H9 (cell line): ENCODE measurements at regions not wholly inside any gene's neighbourhood (a gene's known extent, or its start where the extent isn't known, plus 50 kb on each side); places are given as distances from the start of the nearest gene placed in this dataset.

Experiments used
- DNase-seq: peaks from one replicate; pipeline ENCODE4 v3.0.0-alpha.2; 2017
- H2AFZ ChIP-seq: one replicate; pipeline ENCODE4 v1.6.1; 2013; ENCODE audit warnings: mild to moderate bottlenecking, low read length, control low read depth, moderate library complexity
- H2AK5ac ChIP-seq: 2 replicates; pipeline ENCODE4 v1.6.1; 2013; ENCODE audit warnings: low read length, control low read depth, mixed read lengths; ENCODE audit not compliant: insufficient read length
- H2BK120ac ChIP-seq: one replicate; pipeline ENCODE4 v1.6.1; 2013; ENCODE audit warnings: low read depth, mild to moderate bottlenecking, low read length, control low read depth, inconsistent platforms; ENCODE audit not compliant: poor library complexity, severe bottlenecking
- H2BK12ac ChIP-seq: 2 replicates; pipeline ENCODE4 v1.6.1; 2013; ENCODE audit warnings: low read length, control low read depth, mixed read lengths, low read depth; ENCODE audit not compliant: insufficient read length
- H2BK15ac ChIP-seq: 2 replicates; pipeline ENCODE4 v1.6.1; 2013; ENCODE audit warnings: low read depth, low read length, control low read depth
- H2BK20ac ChIP-seq: one replicate; pipeline ENCODE4 v1.6.1; 2013; ENCODE audit warnings: low read depth, mild to moderate bottlenecking, low read length, control low read depth, inconsistent platforms; ENCODE audit not compliant: poor library complexity, severe bottlenecking
- H2BK5ac ChIP-seq: 2 replicates; pipeline ENCODE4 v1.6.1; 2013; ENCODE audit warnings: low read length, control low read depth, mixed read lengths; ENCODE audit not compliant: insufficient read length
- H3K14ac ChIP-seq: 2 replicates; pipeline ENCODE4 v1.6.1; 2013; ENCODE audit warnings: low read length, control low read depth; ENCODE audit not compliant: insufficient read depth
- H3K18ac ChIP-seq: 2 replicates; pipeline ENCODE4 v1.6.1; 2013; ENCODE audit warnings: low read depth, mild to moderate bottlenecking, mixed read lengths, low read length, control low read depth; ENCODE audit not compliant: insufficient read length
- H3K23ac ChIP-seq: 2 replicates; pipeline ENCODE4 v1.6.1; 2013; ENCODE audit warnings: low read length, control low read depth, mixed read lengths, low read depth; ENCODE audit not compliant: insufficient read length
- H3K23me2 ChIP-seq: 2 replicates; pipeline ENCODE4 v1.6.1; 2013; ENCODE audit warnings: low read depth, mild to moderate bottlenecking, mixed read lengths, low read length, control low read depth; ENCODE audit not compliant: insufficient read length, poor library complexity, severe bottlenecking
- H3K27ac ChIP-seq: 2 replicates; pipeline ENCODE4 v1.5.1; 2013; ENCODE audit warnings: low read length, control low read depth, mixed read lengths, low read depth; ENCODE audit not compliant: insufficient read length
- H3K27me3 ChIP-seq: 2 replicates; pipeline ENCODE4 v1.6.1; 2013; ENCODE audit warnings: low read length, control low read depth, inconsistent platforms; ENCODE audit not compliant: insufficient read depth
- H3K4ac ChIP-seq: 2 replicates; pipeline ENCODE4 v1.6.1; 2013; ENCODE audit warnings: low read depth, mild to moderate bottlenecking, control low read depth, inconsistent platforms, low read length, moderate library complexity
- H3K4me1 ChIP-seq: 2 replicates; pipeline ENCODE4 v1.6.1; 2013; ENCODE audit warnings: low read length, control low read depth, inconsistent platforms; ENCODE audit not compliant: insufficient read depth
- H3K4me2 ChIP-seq: 2 replicates; pipeline ENCODE4 v1.6.1; 2013; ENCODE audit warnings: low read length, control low read depth, mixed read lengths; ENCODE audit not compliant: insufficient read length, insufficient read depth
- H3K56ac ChIP-seq: 2 replicates; pipeline ENCODE4 v1.6.1; 2013; ENCODE audit warnings: low read depth, mild to moderate bottlenecking, mixed read lengths, low read length, control low read depth; ENCODE audit not compliant: insufficient read length
- H3K79me1 ChIP-seq: 2 replicates; pipeline ENCODE4 v1.6.1; 2013; ENCODE audit warnings: low read depth, mild to moderate bottlenecking, moderate library complexity, low read length, control low read depth, inconsistent platforms; ENCODE audit not compliant: insufficient read depth, poor library complexity, severe bottlenecking
- H3K79me2 ChIP-seq: 2 replicates; pipeline ENCODE4 v1.6.1; 2013; ENCODE audit warnings: low read length, control low read depth, inconsistent platforms; ENCODE audit not compliant: insufficient read depth
- H3K9ac ChIP-seq: 2 replicates; pipeline ENCODE4 v1.6.1; 2013; ENCODE audit warnings: low read length, control low read depth, mixed read lengths; ENCODE audit not compliant: insufficient read length; ENCODE audit errors: extremely low read depth
- H3K9me3 ChIP-seq: one replicate; pipeline ENCODE4 v1.6.1; 2013; ENCODE audit warnings: low read depth, low read length, inconsistent platforms; ENCODE audit not compliant: control insufficient read depth
- H3T11ph ChIP-seq: one replicate; pipeline ENCODE4 v1.6.1; 2013; ENCODE audit warnings: mild to moderate bottlenecking, low read length, control low read depth, inconsistent platforms
- H4K20me1 ChIP-seq: one replicate; pipeline ENCODE4 v1.6.1; 2013; ENCODE audit not compliant: control insufficient read depth, insufficient read length, insufficient read depth
- H4K5ac ChIP-seq: 2 replicates; pipeline ENCODE4 v1.6.1; 2013; ENCODE audit warnings: low read depth, mild to moderate bottlenecking, mixed read lengths, low read length, control low read depth; ENCODE audit not compliant: insufficient read length
- H4K8ac ChIP-seq: replicated peaks from 2 replicates; pipeline ENCODE4 v1.6.1; 2013; ENCODE audit warnings: low read length, control low read depth, mixed read lengths, low read depth; ENCODE audit not compliant: insufficient read length
- H4K91ac ChIP-seq: 2 replicates; pipeline ENCODE4 v1.6.1; 2013; ENCODE audit warnings: low read depth, mild to moderate bottlenecking, moderate library complexity, mixed read lengths, low read length, control low read depth; ENCODE audit not compliant: insufficient read length
- H3K27ac Mint-ChIP-seq, 3 experiments: 2 replicates in 2 of 3; 3 replicates in 1 of 3; pipeline ENCODE4 v1.8.0; 2020 to 2021; ENCODE audit warnings: mixed read lengths in 3 of 3, mild to moderate bottlenecking in 1 of 3, moderate library complexity in 1 of 3
- H3K27me3 Mint-ChIP-seq: 2 replicates; pipeline ENCODE4 v1.8.0; 2021; ENCODE audit warnings: low read depth, mild to moderate bottlenecking, moderate library complexity, mixed read lengths
- H3K36me3 Mint-ChIP-seq, 3 experiments: 2 replicates in 2 of 3; 3 replicates in 1 of 3; pipeline ENCODE4 v1.8.0; 2020 to 2021; ENCODE audit warnings: low read depth in 3 of 3, mixed read lengths in 3 of 3; ENCODE audit not compliant: insufficient read depth in 1 of 3
- H3K4me1 Mint-ChIP-seq, 2 experiments: 2 replicates each; pipeline ENCODE4 v1.8.0; 2020; ENCODE audit warnings: mixed read lengths in 2 of 2
- H3K4me3 Mint-ChIP-seq, 2 experiments: 2 replicates in 1 of 2; 3 replicates in 1 of 2; pipeline ENCODE4 v1.8.0; 2020 to 2021; ENCODE audit warnings: mild to moderate bottlenecking in 2 of 2, mixed read lengths in 2 of 2, moderate library complexity in 1 of 2
- H3K9me3 Mint-ChIP-seq, 2 experiments: 2 replicates in 1 of 2; 3 replicates in 1 of 2; pipeline ENCODE4 v1.8.0; 2020; ENCODE audit warnings: mild to moderate bottlenecking in 2 of 2, mixed read lengths in 2 of 2, moderate library complexity in 1 of 2
- CTCF ChIP-seq: fragments of 200-600 bp; sonication (generic); conservative IDR thresholded peaks from 3 replicates; pipeline ENCODE4 v1.8.0; 2021; ENCODE audit warnings: antibody characterized with exemption, mild to moderate bottlenecking
- WGBS: extraction: QIAGEN DNeasy Blood & Tissue Kit; methylation state at CpG from one replicate; pipeline ENCODE4 v1.1.7; 2013; ENCODE audit warnings: missing lambda C conversion rate, low lambda C conversion rate, mixed read lengths; ENCODE audit not compliant: insufficient read length; ENCODE audit errors: extremely low coverage; 5-methylcytosine and 5-hydroxymethylcytosine counted together

- Histone ChIP-seq H4K20me1 (no peaks in the 10 kb centered on the region), H3T11ph (no peak overlapping the region), H2BK5ac (no peak overlapping the region), H3K23ac (no peak overlapping the region), H3K9me3 (no peaks in the 10 kb centered on the region), H3K14ac (no peak overlapping the region), H3K79me2 (no peaks in the 10 kb centered on the region), H3K18ac (no peak overlapping the region), H2BK120ac (no peak overlapping the region), H3K23me2 (no peaks in the 10 kb centered on the region), H2BK20ac (no peak overlapping the region), H3K27ac (no peak overlapping the region), H3K27me3 (no peaks in the 10 kb centered on the region), H4K91ac (no peak overlapping the region), H2BK12ac (no peak overlapping the region), H2BK15ac (no peak overlapping the region), H4K8ac (no peak overlapping the region), H3K79me1 (no peaks in the 10 kb centered on the region), H4K5ac (no peak overlapping the region), H3K56ac (no peak overlapping the region), H2AK5ac (no peak overlapping the region), H3K4ac (no peak overlapping the region), H3K4me2 (no peak overlapping the region), H3K4me1 (no peaks in the 10 kb centered on the region), H2AFZ (no peak overlapping the region), H3K9ac (no peak overlapping the region)
- Mint-ChIP-seq H3K4me1 (peaks cover 3% of the 10 kb centered on the region in 2 experiments; a peak in 2 of 4 replicates), H3K27me3 (no peaks in the 10 kb centered on the region), H3K4me3 (no peak overlapping the region), H3K36me3 (no peaks in the 10 kb centered on the region), H3K9me3 (no peaks in the 10 kb centered on the region), H3K27ac (no peak overlapping the region)
- DNase-seq: no peak
- WGBS: no CpG with 5 or more reads among the region's 2 CpGs
- TF ChIP-seq CTCF: no peak
These were observed 148.3 kb downstream of the PRDM9 start for GRCh38 chr5:23655674-23656073.
